Fibroblast of skin of left quadriceps (primary cell): ENCODE measurements at regions not wholly inside any gene's neighbourhood (a gene's known extent, or its start where the extent isn't known, plus 50 kb on each side); places are given as distances from the start of the nearest gene placed in this dataset.

Experiments
- DNase-seq, 2 experiments: peaks; one replicate each; pipeline ENCODE4 v3.0.0-alpha.2; 2013; ENCODE audit warnings: low read depth in 2 of 2

DNA sequence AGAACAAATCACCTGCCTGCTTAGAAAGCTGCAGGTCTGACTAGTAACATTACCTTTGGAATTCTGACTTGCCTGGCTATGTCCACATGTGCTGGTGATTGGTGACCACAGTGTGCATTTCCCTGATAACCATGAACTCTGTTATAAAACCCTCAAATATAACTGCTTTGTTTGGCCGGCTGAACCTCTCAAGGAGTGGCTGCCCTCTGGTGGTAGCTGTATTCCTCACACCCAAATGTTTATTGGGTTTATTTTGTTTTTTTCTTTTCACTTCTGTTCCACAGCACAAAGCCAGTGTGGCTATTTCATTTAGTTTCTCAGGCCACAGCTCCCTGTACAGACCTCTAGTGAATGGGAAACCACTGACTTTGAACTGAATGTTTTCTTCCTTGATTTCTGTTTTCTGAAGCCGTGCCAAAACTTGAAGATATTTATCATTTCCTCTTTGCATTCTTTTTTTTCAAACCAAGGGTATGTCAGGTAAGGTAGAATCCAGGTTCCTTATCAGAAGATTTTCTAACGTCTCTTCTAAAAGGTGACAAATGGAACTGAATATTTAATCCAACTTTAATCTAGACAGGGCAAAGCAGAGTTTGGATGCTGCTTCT lies 549.0 kb upstream of the VRK2 start:
- peak; percentile 20 to 34 for DNase-seq

DNA sequence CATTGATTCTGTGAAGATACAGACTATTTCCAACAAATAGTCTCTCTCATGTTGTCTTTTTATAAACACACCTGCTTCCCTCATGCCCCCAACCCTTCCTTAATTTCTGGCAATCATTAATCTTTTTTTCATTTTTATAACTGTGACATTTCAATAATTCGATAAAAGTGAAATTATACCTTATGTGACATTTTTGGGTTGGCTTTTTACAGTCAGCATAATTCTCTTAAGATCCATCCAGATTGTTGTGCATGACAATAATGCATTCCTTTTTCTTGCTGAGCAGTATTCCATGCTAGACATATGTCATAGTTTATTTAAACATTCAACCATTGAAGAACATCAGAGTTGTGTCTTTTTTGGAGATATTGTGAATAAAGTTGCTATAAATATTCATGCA lies 541.8 kb upstream of the VRK2 start:
- DNase-seq = no peak

DNA sequence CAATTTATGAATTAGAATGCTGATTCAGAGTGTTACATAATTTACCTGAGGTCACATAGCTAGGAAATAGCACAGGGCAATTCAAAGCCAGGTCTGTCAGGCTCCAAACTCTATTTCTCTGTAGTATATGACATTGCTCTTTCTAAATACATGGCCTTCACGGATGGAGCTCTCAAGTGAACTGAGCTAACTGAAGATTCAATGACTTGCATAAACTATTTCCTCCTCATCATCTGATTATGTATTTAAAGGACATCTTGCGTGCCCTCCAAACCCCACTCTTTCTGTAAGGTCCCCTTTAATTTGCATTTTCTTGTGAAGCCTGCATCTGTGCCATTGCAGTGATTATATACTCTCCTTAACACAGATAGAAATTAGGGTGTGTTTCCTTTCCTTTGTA lies 537.4 kb upstream of the VRK2 start:
- DNase-seq = no peak

GRCh38 chr2:57510704-57511103 lies 535.9 kb upstream of the VRK2 start:
- DNase-seq = no peak

GRCh38 chr2:57515366-57515765 lies 531.2 kb upstream of the VRK2 start:
- no peak for DNase-seq

- peak; percentile 10 to 27 for DNase-seq
Observed at GRCh38 chr2:57516698-57517340, 529.8 kb upstream of the VRK2 start.

GRCh38 chr2:57523304-57523703 lies 523.3 kb upstream of the VRK2 start:
- no peak for DNase-seq

DNA sequence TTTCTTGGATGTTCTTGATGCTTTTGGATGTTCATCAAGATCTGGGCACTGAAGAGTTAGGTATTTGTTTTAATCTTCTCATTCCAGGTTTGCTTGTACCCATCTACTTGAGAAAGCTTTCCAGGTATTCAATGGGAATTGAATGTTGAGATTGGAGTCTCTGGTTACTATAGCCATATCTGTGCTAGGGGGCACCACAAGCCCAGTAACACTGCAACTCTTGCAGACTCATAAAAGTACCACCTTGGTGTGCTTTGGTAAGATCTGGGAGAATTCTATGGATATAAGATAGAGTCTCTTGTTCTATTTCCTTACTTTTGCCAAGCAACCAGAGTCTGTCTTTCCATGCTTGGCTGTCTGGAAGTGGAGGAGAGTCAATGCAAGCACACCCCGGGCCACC lies 518.9 kb upstream of the VRK2 start:
- no peak for DNase-seq

DNA sequence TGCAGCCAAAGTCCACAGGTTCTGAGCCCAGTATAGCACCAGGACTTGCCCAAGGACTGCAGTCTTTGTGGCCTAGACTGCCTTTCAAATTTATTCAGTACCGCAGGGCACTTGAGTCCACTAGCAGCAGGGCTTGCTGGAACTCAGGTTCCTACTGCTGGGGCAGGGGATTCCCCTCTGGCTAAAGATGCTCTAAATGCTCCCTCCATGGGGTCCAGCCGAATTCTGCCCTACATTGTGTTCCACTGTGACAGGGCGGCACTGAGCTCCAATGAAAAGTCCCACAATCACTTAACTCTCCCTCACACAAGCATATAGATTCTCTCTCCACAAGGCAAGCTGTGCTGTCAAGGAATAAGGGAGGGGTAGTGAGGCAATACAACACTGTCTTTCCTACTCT lies 518.1 kb upstream of the VRK2 start:
- DNase-seq = no peak

DNA sequence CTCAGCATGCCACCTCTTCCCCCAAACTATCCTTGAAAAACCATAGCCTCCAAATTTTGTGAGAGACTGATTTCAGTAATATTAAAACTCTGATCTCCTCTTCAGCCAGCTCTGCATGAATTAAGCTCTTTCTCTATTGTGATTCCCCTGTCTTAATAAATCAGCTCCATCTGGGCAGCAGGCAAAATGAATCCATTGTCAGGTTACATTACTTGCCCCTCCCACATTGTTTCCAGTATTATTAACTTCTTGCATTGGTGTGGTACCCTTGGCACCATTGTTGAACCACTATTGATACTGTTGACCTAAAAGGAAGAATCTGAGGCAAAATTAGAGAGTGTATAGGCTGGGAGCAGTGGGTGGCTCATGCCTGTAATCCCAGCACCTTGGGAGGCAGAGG lies 512.2 kb upstream of the VRK2 start:
- no peak for DNase-seq

- DNase-seq = no peak
Observed at GRCh38 chr2:57536535-57537231, 509.9 kb upstream of the VRK2 start.

DNA sequence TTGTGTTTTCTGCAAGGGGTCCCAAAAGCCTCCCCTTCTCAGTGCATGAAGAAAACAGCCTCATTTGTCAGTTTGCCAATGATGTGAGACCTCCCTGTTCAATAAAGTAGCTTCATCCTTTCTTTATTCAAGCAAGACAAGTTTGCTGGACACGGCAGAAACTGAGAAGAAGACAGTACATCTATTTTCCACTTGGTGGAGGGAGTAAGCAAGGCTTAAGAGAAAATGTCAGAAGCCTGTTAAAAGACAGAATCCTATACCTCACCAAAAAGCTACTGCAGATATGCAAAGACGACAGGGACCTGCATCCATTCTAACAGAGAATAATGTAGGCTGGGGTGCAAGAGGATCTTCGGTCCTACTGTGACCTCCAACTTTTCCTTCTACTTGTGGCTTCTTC lies 506.8 kb upstream of the VRK2 start:
- DNase-seq = no peak

- DNase-seq = no peak
Observed at GRCh38 chr2:57542081-57542480, 504.5 kb upstream of the VRK2 start.

- DNase-seq = no peak
Observed at GRCh38 chr2:57543211-57543610, 503.4 kb upstream of the VRK2 start.

DNA sequence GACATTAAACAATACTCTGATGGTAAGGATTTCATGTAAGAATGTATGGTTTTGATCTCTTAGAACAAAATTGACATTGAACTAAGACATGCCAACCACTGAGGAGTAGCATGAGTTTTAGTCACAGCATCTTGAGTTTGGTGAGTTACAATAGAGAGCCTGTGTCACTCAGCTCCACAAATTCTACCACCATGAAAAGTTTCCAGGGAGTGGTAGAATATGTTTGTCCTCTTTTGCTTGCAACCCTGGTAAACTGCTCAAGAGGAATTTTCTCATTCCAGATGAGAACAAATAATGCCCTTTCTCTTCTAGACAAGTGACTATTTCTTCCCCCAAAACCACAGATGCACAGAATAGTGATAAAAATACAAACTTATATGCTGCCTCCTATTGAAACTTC lies 502.0 kb upstream of the VRK2 start:
- DNase-seq = no peak

DNA sequence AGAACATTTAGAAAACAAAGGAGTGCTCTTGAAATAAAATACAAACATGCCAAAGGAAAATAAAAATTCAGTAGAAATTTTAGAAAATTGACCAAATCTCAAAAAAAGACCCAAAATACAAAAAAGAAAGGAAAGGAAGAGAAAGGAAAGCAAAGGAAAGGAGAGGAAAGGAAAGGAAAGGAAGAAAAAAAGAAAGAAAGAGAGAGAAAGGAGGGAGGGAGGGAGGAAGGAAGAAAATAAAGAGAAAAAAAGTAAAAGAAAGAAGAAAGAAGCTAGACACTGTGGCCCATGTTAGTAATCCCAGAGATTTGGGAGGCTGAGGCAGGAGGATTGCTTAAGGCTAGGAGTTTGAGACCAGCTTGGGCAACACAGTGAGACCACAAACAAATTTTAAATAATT lies 500.1 kb upstream of the VRK2 start:
- DNase-seq = no peak

DNA sequence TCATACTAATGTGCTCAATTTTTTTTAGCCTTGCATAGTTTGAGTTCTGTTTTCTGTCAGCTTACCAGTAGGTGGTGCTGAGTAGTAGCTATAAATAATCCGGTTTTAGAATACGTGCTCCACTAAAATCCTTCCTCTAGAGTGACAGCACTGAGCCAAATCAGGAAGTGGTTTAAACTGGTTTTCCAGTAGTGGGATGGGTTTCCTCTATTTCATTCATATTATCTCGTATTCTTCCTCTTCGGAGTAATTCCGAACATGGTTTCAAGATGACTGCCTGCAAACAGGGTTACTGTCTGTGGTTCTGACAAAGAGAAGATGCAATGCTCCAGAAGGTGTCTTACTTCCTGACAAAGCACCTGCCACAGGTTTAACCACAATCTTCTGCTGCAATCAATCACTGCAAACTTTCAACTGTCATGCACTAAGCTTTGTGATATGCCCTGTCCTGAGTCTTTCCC lies 496.9 kb upstream of the VRK2 start:
- no peak for DNase-seq

GRCh38 chr2:57550912-57551311 lies 495.7 kb upstream of the VRK2 start:
- DNase-seq = no peak

DNA sequence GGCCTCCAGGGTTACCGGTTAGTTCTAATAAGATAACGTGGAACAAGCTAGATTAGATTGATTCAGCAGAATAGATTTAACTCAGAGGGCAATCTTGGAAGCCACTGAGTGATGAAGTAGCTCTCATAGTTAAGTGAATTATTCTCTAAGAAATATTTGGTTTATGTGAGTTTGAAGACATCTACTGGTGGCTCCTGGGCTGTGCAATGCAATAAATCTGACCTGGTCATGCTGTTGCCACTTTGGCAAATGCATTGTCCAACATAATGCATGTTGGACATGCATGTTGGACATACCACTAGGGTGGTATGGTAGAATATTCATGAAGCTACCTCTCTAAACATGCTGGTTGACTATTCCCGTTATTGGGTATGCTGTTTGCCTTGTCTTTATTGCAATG lies 493.7 kb upstream of the VRK2 start:
- DNase-seq = no peak

GRCh38 chr2:57554348-57554747 lies 492.3 kb upstream of the VRK2 start:
- no peak for DNase-seq

DNA sequence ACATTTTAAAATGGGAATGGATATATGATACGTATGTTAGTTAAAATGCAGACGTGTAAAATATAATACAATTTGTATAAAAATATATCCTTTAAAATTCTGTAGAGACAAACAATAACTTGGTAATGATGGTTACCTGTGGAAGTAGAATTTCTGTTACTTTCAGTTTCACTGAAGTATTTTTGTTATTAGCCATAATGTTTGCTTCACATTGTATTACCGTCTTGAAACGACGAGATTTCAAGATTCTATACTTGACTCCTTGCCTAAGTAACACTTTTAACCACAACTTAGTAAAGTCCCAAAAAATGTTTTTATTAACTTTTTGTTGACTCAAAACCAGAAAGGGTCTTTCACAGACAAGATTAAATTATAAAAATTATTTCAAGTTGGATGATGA lies 488.3 kb upstream of the VRK2 start:
- DNase-seq = no peak

DNA sequence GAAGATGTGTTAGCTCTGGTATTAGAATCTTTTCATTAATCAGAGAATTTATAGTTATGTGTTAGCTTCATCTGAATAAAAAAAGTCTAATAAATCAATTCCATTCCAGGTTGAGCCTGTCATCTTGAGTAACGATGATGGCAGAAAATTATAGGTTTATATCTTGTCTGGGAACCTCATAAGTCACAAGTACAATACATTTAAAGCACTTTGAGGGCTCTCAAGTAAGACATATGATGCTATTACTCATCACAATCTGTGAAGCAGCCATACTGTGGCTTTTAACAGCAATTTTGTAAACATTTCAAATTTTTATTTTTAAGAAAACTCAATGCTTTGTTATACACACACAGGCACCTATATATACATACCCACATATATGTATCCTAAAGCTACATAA lies 484.1 kb upstream of the VRK2 start:
- no peak for DNase-seq

DNA sequence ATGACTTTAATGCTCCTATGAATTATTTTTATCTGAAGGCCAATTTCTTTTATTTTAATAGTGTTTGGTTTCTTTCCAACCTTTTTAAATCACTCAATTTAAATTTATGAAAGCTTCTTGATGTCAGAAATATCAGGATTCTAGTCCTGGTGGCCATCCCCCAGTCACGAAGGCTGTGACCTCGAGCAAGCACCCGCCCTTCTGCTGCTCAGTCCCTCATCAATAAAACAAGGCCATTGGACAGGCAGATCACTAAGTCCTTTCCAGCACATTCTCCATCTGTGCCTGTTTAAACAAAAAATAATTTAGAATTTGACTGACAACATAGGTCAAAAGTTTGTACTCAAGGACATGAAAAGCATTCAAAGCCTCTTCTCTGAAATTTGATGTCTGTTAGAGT lies 483.6 kb upstream of the VRK2 start:
- DNase-seq = no peak
